ENCODE measurements at regions not wholly inside any gene's neighbourhood (a gene's known extent, or its start where the extent isn't known, plus 50 kb on each side); places are given as distances from the start of the nearest gene placed in this dataset.

- Histone ChIP-seq H3K27me3 (no peaks in the 10 kb centered on the region), H3K9me3 (no peaks in the 10 kb centered on the region), H3K27ac (no peak overlapping the region), H3K36me3 (no peaks in the 10 kb centered on the region), H3K4me1 (no peaks in the 10 kb centered on the region), H3K4me3 (no peak overlapping the region)
- intact Hi-C loops (cut with DNase I) = no loop called here
- no peak for DNase-seq (ENCODE audit: extremely low spot score in 2 of 2)
- TF ChIP-seq POLR2AphosphoS5 (IDR thresholded peaks at IDR 0.05; ENCODE audit: insufficient read depth in 1 of 2, low read depth in 1 of 2) (no peak), POLR2A (IDR thresholded peaks at IDR 0.05) (no peak)
- TF ChIP-seq, protein P1, sequence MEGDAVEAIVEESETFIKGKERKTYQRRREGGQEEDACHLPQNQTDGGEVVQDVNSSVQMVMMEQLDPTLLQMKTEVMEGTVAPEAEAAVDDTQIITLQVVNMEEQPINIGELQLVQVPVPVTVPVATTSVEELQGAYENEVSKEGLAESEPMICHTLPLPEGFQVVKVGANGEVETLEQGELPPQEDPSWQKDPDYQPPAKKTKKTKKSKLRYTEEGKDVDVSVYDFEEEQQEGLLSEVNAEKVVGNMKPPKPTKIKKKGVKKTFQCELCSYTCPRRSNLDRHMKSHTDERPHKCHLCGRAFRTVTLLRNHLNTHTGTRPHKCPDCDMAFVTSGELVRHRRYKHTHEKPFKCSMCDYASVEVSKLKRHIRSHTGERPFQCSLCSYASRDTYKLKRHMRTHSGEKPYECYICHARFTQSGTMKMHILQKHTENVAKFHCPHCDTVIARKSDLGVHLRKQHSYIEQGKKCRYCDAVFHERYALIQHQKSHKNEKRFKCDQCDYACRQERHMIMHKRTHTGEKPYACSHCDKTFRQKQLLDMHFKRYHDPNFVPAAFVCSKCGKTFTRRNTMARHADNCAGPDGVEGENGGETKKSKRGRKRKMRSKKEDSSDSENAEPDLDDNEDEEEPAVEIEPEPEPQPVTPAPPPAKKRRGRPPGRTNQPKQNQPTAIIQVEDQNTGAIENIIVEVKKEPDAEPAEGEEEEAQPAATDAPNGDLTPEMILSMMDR (IDR thresholded peaks at IDR 0.05) = no peak
Observed at GRCh38 chr17:53100126-53100525, 722.6 kb upstream of the KIF2B start.

- no peaks in the 10 kb centered on the region for H3K4me1 ChIP-seq
- DNase-seq (ENCODE audit: extremely low spot score in 2 of 2) = no peak
- H3K36me3 ChIP-seq = no peaks in the 10 kb centered on the region
Observed at GRCh38 chr17:53093391-53093790, 729.3 kb upstream of the KIF2B start.

GRCh38 chr17:53092072-53092471 lies 730.7 kb upstream of the KIF2B start:
- H3K27me3 ChIP-seq = no peaks in the 10 kb centered on the region
- DNase-seq (ENCODE audit: extremely low spot score in 2 of 2) = no peak
- H3K27ac ChIP-seq = no peak overlapping the region
- TF ChIP-seq, protein P1 (IDR thresholded peaks at IDR 0.05) = no peak
- no peak for TF ChIP-seq POLR2AphosphoS5 (IDR thresholded peaks at IDR 0.05; ENCODE audit: insufficient read depth in 1 of 2, low read depth in 1 of 2)
- TF ChIP-seq POLR2A (IDR thresholded peaks at IDR 0.05) = no peak
- H3K4me1 ChIP-seq = no peaks in the 10 kb centered on the region
- intact Hi-C loops (cut with DNase I) = no loop called here
- H3K9me3 ChIP-seq = no peaks in the 10 kb centered on the region
- no peak overlapping the region for H3K4me3 ChIP-seq
- no peaks in the 10 kb centered on the region for H3K36me3 ChIP-seq

More at GRCh38 chr17:53093391-53093790, 729.3 kb upstream of the KIF2B start:
- intact Hi-C loops (cut with DNase I) = no loop called here
- Histone ChIP-seq H3K9me3 (no peaks in the 10 kb centered on the region), H3K4me3 (no peak overlapping the region), H3K27ac (no peak overlapping the region), H3K27me3 (no peaks in the 10 kb centered on the region)
- TF ChIP-seq, protein P1 (IDR thresholded peaks at IDR 0.05) = no peak
- no peak for TF ChIP-seq POLR2AphosphoS5 (IDR thresholded peaks at IDR 0.05; ENCODE audit: insufficient read depth in 1 of 2, low read depth in 1 of 2)
- no peak for TF ChIP-seq POLR2A (IDR thresholded peaks at IDR 0.05)

- intact Hi-C loops (cut with DNase I) = no loop called here
- H3K9me3 ChIP-seq = no peaks in the 10 kb centered on the region
- no peak overlapping the region for H3K4me3 ChIP-seq
- no peak for DNase-seq (ENCODE audit: extremely low spot score in 2 of 2)
- no peaks in the 10 kb centered on the region for H3K27me3 ChIP-seq
- no peaks in the 10 kb centered on the region for H3K36me3 ChIP-seq
- H3K27ac ChIP-seq = no peak overlapping the region
- H3K4me1 ChIP-seq = no peaks in the 10 kb centered on the region
- TF ChIP-seq, protein P1 (IDR thresholded peaks at IDR 0.05) = no peak
- no peak for TF ChIP-seq POLR2AphosphoS5 (IDR thresholded peaks at IDR 0.05; ENCODE audit: insufficient read depth in 1 of 2, low read depth in 1 of 2)
- TF ChIP-seq POLR2A (IDR thresholded peaks at IDR 0.05) = no peak
Observed at GRCh38 chr17:53090770-53091169, 732.0 kb upstream of the KIF2B start.

- Histone ChIP-seq H3K27me3 (no peaks in the 10 kb centered on the region), H3K9me3 (no peaks in the 10 kb centered on the region), H3K27ac (no peak overlapping the region), H3K36me3 (no peaks in the 10 kb centered on the region), H3K4me3 (no peak overlapping the region), H3K4me1 (no peaks in the 10 kb centered on the region)
- DNase-seq (ENCODE audit: extremely low spot score in 2 of 2) = no peak
- intact Hi-C loops (cut with DNase I) = no loop called here
- TF ChIP-seq POLR2A (IDR thresholded peaks at IDR 0.05) = no peak
- TF ChIP-seq, protein P1 (IDR thresholded peaks at IDR 0.05) = no peak
- no peak for TF ChIP-seq POLR2AphosphoS5 (IDR thresholded peaks at IDR 0.05; ENCODE audit: insufficient read depth in 1 of 2, low read depth in 1 of 2)
Observed at GRCh38 chr17:53088481-53088880, 734.2 kb upstream of the KIF2B start.

Measured in vagina (tissue), 2 donors.